ENCODE measurements at regions not wholly inside any gene's neighbourhood (a gene's known extent, or its start where the extent isn't known, plus 50 kb on each side); places are given as distances from the start of the nearest gene placed in this dataset.

DNA sequence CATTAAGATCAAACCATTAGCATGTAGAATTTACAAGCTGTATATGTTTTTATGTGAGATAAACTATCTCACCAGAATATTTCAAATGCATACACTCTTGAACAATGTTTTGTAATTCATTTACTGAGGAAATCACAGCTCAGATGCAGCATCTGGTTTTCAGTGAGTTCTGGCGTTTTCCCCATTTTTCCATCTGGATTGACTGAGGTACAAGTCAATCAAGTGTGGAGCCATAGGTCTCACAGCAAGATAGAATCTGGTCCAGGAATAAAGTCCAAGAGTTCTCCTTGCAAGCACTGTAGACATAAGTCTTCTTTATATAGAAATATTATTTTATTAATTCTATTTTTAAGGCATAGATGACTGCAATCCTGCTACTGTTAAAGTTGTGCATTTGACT lies 219.3 kb downstream of the ZBBX start:
- no peak overlapping the region for H2BK5ac ChIP-seq (ENCODE audit: low read depth, low read length, poor library complexity, severe bottlenecking)
- no peak for TF ChIP-seq MAFK (IDR thresholded peaks at IDR 0.05; ENCODE audit: low read depth, low read length)
- no peak for TF ChIP-seq RCOR1 (IDR thresholded peaks at IDR 0.05; ENCODE audit: insufficient replicate concordance, low read length)
- no peak for TF ChIP-seq CEBPB (IDR thresholded peaks at IDR 0.05; ENCODE audit: low read depth, low read length)
- TF ChIP-seq, protein P1, sequence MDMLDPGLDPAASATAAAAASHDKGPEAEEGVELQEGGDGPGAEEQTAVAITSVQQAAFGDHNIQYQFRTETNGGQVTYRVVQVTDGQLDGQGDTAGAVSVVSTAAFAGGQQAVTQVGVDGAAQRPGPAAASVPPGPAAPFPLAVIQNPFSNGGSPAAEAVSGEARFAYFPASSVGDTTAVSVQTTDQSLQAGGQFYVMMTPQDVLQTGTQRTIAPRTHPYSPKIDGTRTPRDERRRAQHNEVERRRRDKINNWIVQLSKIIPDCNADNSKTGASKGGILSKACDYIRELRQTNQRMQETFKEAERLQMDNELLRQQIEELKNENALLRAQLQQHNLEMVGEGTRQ (IDR thresholded peaks at IDR 0.05; ENCODE audit: low read depth, low read length), result no peak
- no peak for TF ChIP-seq BHLHE40 (IDR thresholded peaks at IDR 0.05; ENCODE audit: low read depth, low read length)
- TF ChIP-seq SMC3 (IDR thresholded peaks at IDR 0.05; ENCODE audit: low read depth, low read length), result no peak
- TF ChIP-seq CHD1 (IDR thresholded peaks at IDR 0.05; ENCODE audit: low read depth, low read length), result no peak
- no peak for TF ChIP-seq ELK1 (IDR thresholded peaks at IDR 0.05; ENCODE audit: borderline replicate concordance, low read depth, low read length)
- no peak for TF ChIP-seq RFX5 (IDR thresholded peaks at IDR 0.05; ENCODE audit: low read depth, low read length)
- no peak for TF ChIP-seq FOS (IDR thresholded peaks at IDR 0.05; ENCODE audit: low read depth, low read length)
- TF ChIP-seq, protein P2, sequence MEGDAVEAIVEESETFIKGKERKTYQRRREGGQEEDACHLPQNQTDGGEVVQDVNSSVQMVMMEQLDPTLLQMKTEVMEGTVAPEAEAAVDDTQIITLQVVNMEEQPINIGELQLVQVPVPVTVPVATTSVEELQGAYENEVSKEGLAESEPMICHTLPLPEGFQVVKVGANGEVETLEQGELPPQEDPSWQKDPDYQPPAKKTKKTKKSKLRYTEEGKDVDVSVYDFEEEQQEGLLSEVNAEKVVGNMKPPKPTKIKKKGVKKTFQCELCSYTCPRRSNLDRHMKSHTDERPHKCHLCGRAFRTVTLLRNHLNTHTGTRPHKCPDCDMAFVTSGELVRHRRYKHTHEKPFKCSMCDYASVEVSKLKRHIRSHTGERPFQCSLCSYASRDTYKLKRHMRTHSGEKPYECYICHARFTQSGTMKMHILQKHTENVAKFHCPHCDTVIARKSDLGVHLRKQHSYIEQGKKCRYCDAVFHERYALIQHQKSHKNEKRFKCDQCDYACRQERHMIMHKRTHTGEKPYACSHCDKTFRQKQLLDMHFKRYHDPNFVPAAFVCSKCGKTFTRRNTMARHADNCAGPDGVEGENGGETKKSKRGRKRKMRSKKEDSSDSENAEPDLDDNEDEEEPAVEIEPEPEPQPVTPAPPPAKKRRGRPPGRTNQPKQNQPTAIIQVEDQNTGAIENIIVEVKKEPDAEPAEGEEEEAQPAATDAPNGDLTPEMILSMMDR (conservative IDR thresholded peaks at IDR 0.05; ENCODE audit: low read depth, low read length), result no peak
- no peak overlapping the region for H3K9ac ChIP-seq (ENCODE audit: low read depth, low read length)
- H4K5ac ChIP-seq (ENCODE audit: low read depth, low read length), result no peak overlapping the region
- H4K20me1 ChIP-seq (ENCODE audit: insufficient read depth, low read length), result no peaks in the 10 kb centered on the region
- no peaks in the 10 kb centered on the region for H3K9me1 ChIP-seq (ENCODE audit: insufficient read depth, low read length)
- ATAC-seq (ENCODE audit: low read depth) (no peak), DNase-seq (no peak)
- peaks cover 7% of the 10 kb centered on the region for H3K9me3 ChIP-seq (ENCODE audit: control insufficient read depth, insufficient read depth, low read length)
- H3K79me1 ChIP-seq (ENCODE audit: low read depth in 1 of 2, low read length in 2 of 2), result no peaks in the 10 kb centered on the region
- dilution Hi-C loops (cut with HindIII; ENCODE audit: low sequenced_read_pairs, unreplicated experiment), result no loop called here
- no peak overlapping the region for H2BK120ac ChIP-seq (ENCODE audit: low read depth, low read length)
- H3K4ac ChIP-seq (ENCODE audit: low read depth, low read length), result no peak overlapping the region
- no peak overlapping the region for H4K8ac ChIP-seq (ENCODE audit: low read depth in 2 of 2, low read length in 2 of 2)
- no peak overlapping the region for H3K27ac ChIP-seq (ENCODE audit: insufficient read depth, low read length)
- ChIA-PET POLR2A (ENCODE audit: unreplicated experiment) (no interaction called here), CTCF (no interaction called here)
- H3K4me1 ChIP-seq (ENCODE audit: control insufficient read depth, insufficient read depth, low read length), result no peaks in the 10 kb centered on the region
- H3K56ac ChIP-seq (ENCODE audit: extremely low read depth, insufficient read depth, low read length), result no peak overlapping the region
- H3K14ac ChIP-seq (replicated peaks; ENCODE audit: low read depth, low read length), result no peak overlapping the region
- no peak overlapping the region for H4K91ac ChIP-seq (ENCODE audit: insufficient read depth, low read depth, low read length)
- H2AK9ac ChIP-seq (replicated peaks; ENCODE audit: low read depth, low read length, poor library complexity), result no peak overlapping the region
- H3K23ac ChIP-seq (ENCODE audit: low read depth, low read length), result no peak overlapping the region
- H2AFZ ChIP-seq (replicated peaks; ENCODE audit: low read length, poor library complexity), result no peak overlapping the region
- H3K27me3 ChIP-seq (ENCODE audit: control insufficient read depth, insufficient read depth, low read length), result no peaks in the 10 kb centered on the region
- no TSS peak for BruUV-seq (replicated peaks)
- no peak overlapping the region for H2BK20ac ChIP-seq (ENCODE audit: low read depth, low read length)
- no peak overlapping the region for H2BK15ac ChIP-seq (ENCODE audit: low read depth, low read length)
- H3K18ac ChIP-seq (ENCODE audit: low read depth, low read length), result no peak overlapping the region
- in situ Hi-C loops (cut with MboI; ENCODE audit: low sequenced_read_pairs), result no loop called here
- WGBS, 2 experiments (ENCODE audit: extremely low coverage in 2 of 2, insufficient read length in 1 of 2), result no CpG with 5 or more reads among the region's 1 CpG
- H2AK5ac ChIP-seq (ENCODE audit: low read depth, low read length), result no peak overlapping the region
- intact Hi-C loops (cut with micrococcal nuclease), result no loop called here
- no peak overlapping the region for H3K4me3 ChIP-seq (ENCODE audit: insufficient read depth, low read depth, low read length)
- H3K36me3 ChIP-seq (ENCODE audit: control insufficient read depth, insufficient read depth, low read length), result no peaks in the 10 kb centered on the region
- H3K4me2 ChIP-seq (ENCODE audit: low read depth, low read length), result no peak overlapping the region

Data from IMR-90 (cell line).